ENCODE measurements at regions not wholly inside any gene's neighbourhood (a gene's known extent, or its start where the extent isn't known, plus 50 kb on each side); places are given as distances from the start of the nearest gene placed in this dataset.

GRCh38 chr2:42895134-42895790 is 102.9 kb upstream of the HAAO start:
- in situ Hi-C loops (cut with HindIII; ENCODE audit: low pct_unique_long_range_greater_than_20kb, low sequenced_read_pairs) = no loop called here

GRCh38 chr2:42893047-42893758 is 100.8 kb upstream of the HAAO start:
- in situ Hi-C loops (cut with HindIII; ENCODE audit: low pct_unique_long_range_greater_than_20kb, low sequenced_read_pairs) = no loop called here
- no peak for DNase-seq (ENCODE audit: low read depth, low spot score)

More at GRCh38 chr2:42895134-42895790, 102.9 kb upstream of the HAAO start:
- no peak for DNase-seq (ENCODE audit: low read depth, low spot score)

- DNase-seq (ENCODE audit: low read depth, low spot score) = no peak
- in situ Hi-C loops (cut with HindIII; ENCODE audit: low pct_unique_long_range_greater_than_20kb, low sequenced_read_pairs) = no loop called here
Measured at GRCh38 chr2:42890791-42891355, 98.5 kb upstream of the HAAO start.

DNA sequence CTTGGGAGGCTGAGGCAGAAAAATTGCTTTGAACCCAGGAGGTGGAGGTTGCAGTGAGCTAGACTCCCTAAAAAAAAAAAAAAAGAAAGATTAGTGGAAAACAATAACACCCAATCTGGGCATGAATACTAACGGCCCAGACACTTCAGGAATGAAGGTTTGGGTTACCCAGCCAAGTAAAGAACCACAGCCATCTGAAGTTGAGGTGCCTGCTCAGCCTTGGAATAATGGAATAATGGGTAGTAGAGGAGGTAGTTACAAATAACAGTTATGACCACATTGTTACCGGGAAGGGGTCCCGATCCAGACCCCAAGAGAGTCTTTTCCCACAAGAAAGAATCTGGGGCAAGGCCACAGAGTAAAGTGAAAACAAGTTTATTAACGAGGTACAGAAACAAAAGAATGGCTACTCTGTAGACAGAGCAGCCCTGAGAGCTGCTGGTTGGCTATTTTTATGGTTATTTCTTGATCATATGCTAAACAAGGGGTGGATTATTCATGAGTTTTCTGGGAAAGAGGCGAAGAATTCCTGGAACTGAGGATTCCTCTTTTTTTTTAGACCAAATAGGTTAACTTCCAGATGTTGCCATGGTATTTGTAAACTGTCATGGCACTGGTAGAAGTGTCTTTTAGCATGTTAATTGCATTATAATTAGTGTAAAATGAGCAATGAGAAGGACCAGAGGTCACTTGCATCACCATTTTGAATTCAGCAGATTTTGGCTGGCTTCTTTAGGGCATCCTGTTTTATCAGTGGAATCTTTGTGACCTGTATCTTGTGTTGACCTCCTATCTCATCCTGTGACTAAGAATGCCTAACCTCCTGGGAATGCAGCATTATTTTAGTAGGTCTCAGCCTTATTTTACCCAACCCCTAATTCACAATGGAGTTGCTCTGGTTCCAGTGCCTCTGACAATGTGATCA is 96.2 kb upstream of the HAAO start:
- in situ Hi-C loops (cut with HindIII; ENCODE audit: low pct_unique_long_range_greater_than_20kb, low sequenced_read_pairs) = no loop called here
- DNase-seq (ENCODE audit: low read depth, low spot score) = no peak

DNA sequence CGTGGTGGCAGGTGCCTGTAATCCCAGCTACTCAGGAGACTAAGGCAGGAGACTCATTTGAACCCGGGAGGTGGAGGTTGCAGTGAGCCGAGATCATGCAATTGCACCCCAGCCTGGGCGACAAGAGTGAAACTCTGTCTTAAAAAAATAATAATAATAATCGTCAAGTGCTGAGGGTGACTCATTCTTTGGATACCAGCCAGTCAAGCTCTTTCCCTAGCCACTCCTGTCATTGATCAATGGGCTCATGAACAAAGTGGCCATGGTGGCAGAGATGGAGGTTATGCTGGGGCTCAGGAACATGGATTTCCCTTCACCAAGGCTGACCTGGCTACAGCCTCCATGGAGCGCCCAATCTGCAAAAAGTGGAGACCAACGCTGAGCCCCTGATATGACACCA is 94.5 kb upstream of the HAAO start:
- DNase-seq (ENCODE audit: low read depth, low spot score) = no peak
- in situ Hi-C loops (cut with HindIII; ENCODE audit: low pct_unique_long_range_greater_than_20kb, low sequenced_read_pairs) = no loop called here

DNA sequence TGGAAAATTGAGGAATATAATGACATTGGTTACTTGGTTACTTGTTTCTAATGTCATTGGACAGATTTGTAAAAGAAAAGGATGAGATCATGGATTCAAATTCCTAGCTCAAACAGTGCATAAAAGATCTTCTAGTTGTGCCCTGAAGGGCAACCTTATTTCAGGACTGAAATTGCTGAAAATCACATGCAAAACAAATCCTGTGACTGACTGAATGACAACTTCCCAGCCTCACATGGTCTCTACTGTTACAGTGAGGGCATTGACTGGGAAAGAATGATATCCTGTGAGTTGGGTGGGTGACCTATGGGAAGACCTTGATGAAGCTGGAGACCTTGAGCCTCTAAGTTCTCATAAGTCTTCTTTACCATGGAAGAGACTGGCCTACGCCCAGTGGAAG is 90.4 kb upstream of the HAAO start:
- peak; percentile 99 for DNase-seq (ENCODE audit: low read depth, low spot score)
- in situ Hi-C loops (cut with HindIII; ENCODE audit: low pct_unique_long_range_greater_than_20kb, low sequenced_read_pairs) = no loop called here

DNA sequence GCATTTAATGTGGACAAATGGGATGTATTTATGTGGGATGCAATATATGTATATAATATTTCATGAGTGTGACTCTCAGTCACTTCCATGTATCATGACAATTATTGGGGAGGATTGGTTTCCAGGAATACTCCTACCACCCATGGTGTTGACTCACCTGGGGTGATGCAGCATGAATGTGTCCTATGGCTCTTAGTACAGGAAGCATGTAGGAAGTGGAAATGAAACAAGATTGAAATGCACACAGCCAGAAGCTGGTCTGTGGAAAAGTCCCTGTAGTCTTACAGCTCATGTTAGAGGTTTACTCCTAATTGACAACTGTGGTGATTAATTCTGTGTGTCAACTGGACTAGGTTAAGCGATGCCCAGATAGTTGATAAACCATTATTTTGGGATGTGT is 89.3 kb upstream of the HAAO start:
- in situ Hi-C loops (cut with HindIII; ENCODE audit: low pct_unique_long_range_greater_than_20kb, low sequenced_read_pairs) = no loop called here
- DNase-seq (ENCODE audit: low read depth, low spot score) = no peak

DNA sequence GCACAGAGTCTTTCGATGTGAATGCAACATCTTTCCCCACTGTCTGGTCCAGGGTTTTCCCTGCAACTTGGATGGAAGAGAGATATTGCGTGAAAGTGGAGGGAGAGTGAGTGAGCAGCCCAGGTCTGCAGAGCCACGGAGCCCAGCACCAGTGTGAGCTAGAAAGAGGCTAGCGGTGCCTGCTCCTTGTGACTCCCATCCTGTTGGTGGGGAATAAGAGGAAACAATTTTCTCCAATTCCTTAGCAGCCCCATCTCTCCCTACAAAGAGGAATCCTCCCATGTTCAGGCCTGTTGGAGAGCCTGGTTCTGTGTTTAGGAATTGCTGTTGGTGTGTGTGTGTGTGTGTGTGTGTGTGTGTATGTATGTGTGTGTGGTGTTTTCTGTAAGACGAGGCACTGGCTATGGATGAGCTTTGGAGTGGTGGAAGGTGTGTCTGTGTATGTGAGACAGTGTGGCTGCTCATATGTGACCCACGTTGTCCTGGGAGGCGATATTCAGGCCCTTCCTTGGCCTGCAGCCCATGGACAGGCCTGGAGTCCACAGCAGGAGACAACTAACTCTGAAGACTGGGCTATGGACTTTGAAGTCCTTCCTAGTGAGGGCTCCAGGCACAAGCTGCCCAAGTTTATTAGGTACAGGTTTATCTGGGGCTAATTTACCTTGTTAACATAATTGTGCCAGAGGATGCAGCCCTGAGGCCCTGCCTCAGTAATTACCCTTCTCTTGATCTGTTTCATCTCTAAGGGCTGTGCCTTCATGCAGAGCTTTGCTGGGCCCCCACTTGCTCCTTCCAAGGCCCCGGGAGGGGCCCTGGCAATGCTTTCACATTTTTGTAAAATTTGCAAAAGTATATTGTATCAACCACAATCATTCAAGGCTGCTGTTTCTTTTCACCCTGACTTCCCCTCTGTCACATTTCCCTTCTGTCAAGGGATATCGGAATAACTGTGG is 88.6 kb upstream of the HAAO start:
- DNase-seq (ENCODE audit: low read depth, low spot score) = no peak
- in situ Hi-C loops (cut with HindIII; ENCODE audit: low pct_unique_long_range_greater_than_20kb, low sequenced_read_pairs) = no loop called here

- in situ Hi-C loops (cut with HindIII; ENCODE audit: low pct_unique_long_range_greater_than_20kb, low sequenced_read_pairs) = no loop called here
- no peak for DNase-seq (ENCODE audit: low read depth, low spot score)
Measured at GRCh38 chr2:42879913-42880737, 87.7 kb upstream of the HAAO start.

GRCh38 chr2:42879121-42879705 is 86.8 kb upstream of the HAAO start:
- in situ Hi-C loops (cut with HindIII; ENCODE audit: low pct_unique_long_range_greater_than_20kb, low sequenced_read_pairs) = no loop called here
- no peak for DNase-seq (ENCODE audit: low read depth, low spot score)

DNA sequence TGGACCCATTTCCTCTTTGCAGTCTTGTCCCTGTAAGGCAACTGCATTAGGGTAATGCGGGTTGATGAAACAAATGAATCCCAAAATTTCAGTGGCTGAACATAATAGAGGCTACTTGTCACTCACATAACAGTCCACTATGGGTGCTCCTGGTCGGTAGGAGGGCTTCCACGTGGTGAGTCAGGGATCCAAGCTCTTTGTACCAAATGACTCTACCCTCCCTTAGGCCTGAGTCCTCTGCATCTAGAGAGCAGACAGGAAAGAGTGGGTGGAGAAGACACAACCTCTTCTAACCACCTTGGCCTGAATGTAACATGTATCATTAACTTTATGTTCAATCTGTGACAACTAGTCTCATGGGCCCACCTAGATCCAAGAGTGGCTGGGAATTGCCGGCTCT is 86.2 kb upstream of the HAAO start:
- in situ Hi-C loops (cut with HindIII; ENCODE audit: low pct_unique_long_range_greater_than_20kb, low sequenced_read_pairs) = no loop called here
- DNase-seq (ENCODE audit: low read depth, low spot score) = no peak

- no peak for DNase-seq (ENCODE audit: low read depth, low spot score)
- in situ Hi-C loops (cut with HindIII; ENCODE audit: low pct_unique_long_range_greater_than_20kb, low sequenced_read_pairs) = no loop called here
Measured at GRCh38 chr2:42877936-42878335, 85.6 kb upstream of the HAAO start.

DNA sequence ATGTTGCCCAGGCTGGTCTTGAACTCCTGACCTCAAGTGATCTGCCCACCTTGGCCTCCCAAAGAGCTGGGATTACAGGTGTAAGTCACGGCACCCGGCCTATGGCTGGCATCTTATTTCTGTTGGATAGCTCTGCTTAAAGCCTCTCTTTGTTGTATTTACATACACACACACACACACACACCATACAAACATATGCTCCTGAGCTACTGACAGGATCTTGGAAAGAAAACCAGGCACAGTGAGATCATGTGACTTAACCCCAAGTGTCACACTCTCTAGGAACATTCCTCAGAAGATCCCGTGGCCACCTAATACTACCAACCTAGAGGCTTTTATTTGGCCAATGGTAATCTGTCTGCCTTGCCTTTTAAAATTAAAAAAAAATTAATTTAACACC is 85.1 kb upstream of the HAAO start:
- in situ Hi-C loops (cut with HindIII; ENCODE audit: low pct_unique_long_range_greater_than_20kb, low sequenced_read_pairs) = no loop called here
- DNase-seq (ENCODE audit: low read depth, low spot score) = peak; percentile 43

DNA sequence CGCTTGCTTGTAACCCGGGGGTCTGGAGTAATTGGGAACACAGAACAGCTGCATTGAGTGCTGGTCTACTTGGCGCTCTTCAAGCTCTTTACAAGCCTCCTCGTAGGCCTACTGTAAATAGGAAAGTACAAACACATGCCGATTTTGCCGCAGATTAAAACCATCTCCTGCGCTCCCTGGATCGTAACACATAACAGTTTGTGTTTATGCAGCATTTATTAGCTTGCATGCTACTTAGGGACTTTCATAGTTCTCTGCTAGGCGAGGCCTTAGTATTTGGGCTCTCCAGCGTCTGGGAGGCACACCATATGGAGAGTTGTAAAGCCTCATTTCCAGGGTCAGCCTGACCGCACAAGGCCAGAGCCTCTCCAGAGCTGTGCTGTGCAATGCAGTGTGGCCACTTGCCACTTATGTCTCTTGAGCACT is 84.0 kb upstream of the HAAO start:
- in situ Hi-C loops (cut with HindIII; ENCODE audit: low pct_unique_long_range_greater_than_20kb, low sequenced_read_pairs) = no loop called here
- no peak for DNase-seq (ENCODE audit: low read depth, low spot score)

- in situ Hi-C loops (cut with HindIII; ENCODE audit: low pct_unique_long_range_greater_than_20kb, low sequenced_read_pairs) = no loop called here
- DNase-seq (ENCODE audit: low read depth, low spot score) = no peak
Measured at GRCh38 chr2:42875880-42876279, 83.5 kb upstream of the HAAO start.

All from SK-MEL-5 (cell line).